Lower leg skin (tissue), 3 donors: ENCODE measurements at regions not wholly inside any gene's neighbourhood (a gene's known extent, or its start where the extent isn't known, plus 50 kb on each side); places are given as distances from the start of the nearest gene placed in this dataset.

Experiments
- POLR2A ChIP-seq, 2 donors: fragments of 450-650 bp; IDR thresholded peaks; one replicate each; pipeline ENCODE4 v1.6.1; 2016 to 2017; ENCODE audit warnings: antibody characterized with exemption in 2 of 2, mild to moderate bottlenecking in 1 of 2, moderate library complexity in 1 of 2
- TF ChIP-seq, protein P1 (sequence below), 3 donors: fragments of 450-650 bp; IDR thresholded peaks; one replicate each; pipeline ENCODE4 v1.5.1; 2016; ENCODE audit warnings: antibody characterized with exemption in 3 of 3, mild to moderate bottlenecking in 3 of 3, moderate library complexity in 2 of 3

DNA sequence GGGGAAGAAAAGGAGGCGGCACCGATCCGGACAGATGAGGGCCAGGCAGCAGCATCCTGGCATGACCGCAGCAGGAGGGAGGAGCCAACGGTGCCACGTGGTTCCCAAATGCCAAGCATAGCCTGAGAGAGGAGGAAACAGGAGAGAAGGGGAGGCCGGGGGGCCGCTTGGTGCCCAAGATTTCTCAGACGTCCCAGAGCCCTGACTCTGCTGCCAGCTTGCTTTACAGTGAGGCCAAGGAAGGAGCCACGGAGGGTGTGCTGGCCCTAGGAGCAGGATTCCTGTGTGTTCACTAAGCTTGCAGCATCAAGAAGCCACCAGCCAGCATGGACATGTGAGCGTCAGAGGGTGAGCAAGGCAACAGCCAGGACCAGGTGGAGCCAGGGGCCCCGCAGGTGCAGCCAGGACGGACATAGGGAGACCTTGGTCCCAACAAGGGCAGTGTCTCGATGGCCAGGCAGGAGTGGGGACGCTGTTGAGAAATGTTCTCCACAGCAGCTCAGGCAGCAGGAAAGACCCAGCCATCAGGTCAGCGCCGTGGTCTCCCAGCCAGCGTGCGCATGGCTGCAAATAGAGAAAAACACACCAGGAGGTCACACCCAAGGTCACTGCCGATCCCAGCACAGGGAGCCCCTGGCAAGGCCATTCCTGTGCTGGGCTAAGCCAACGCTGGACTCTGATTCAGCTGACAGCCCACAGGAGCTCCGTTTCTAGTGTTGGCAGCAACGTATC, 143.7 kb downstream of the DLL1 start:
- no peak for TF ChIP-seq POLR2A (IDR thresholded peaks at IDR 0.05)
- TF ChIP-seq, protein P1, sequence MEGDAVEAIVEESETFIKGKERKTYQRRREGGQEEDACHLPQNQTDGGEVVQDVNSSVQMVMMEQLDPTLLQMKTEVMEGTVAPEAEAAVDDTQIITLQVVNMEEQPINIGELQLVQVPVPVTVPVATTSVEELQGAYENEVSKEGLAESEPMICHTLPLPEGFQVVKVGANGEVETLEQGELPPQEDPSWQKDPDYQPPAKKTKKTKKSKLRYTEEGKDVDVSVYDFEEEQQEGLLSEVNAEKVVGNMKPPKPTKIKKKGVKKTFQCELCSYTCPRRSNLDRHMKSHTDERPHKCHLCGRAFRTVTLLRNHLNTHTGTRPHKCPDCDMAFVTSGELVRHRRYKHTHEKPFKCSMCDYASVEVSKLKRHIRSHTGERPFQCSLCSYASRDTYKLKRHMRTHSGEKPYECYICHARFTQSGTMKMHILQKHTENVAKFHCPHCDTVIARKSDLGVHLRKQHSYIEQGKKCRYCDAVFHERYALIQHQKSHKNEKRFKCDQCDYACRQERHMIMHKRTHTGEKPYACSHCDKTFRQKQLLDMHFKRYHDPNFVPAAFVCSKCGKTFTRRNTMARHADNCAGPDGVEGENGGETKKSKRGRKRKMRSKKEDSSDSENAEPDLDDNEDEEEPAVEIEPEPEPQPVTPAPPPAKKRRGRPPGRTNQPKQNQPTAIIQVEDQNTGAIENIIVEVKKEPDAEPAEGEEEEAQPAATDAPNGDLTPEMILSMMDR (IDR thresholded peaks at IDR 0.05), result no peak
